Right lobe of liver (tissue), 6 donors: ENCODE measurements at regions not wholly inside any gene's neighbourhood (a gene's known extent, or its start where the extent isn't known, plus 50 kb on each side); places are given as distances from the start of the nearest gene placed in this dataset.

Experiments used
- ATAC-seq, 4 donors: fragments of 200-7000 bp; cut with Tn5 transposase; one replicate each; pipeline ENCODE4 v1.9.1; 2020; ENCODE audit warnings: mild to moderate bottlenecking in 4 of 4, moderate library complexity in 4 of 4
- DNase-seq, 3 donors: peaks; one replicate each; pipeline ENCODE4 v3.0.0-alpha.2; 2020
- H3K27ac ChIP-seq, 3 donors: fragments of 200-600 bp; one replicate each; pipeline ENCODE4 v1.8.0; 2022
- H3K27me3 ChIP-seq, 2 donors: fragments of 200-600 bp; one replicate each; pipeline ENCODE4 v1.8.0; 2022
- H3K36me3 ChIP-seq, 4 donors: fragments of 200-600 bp; sonication (generic) in 1 of 4; one replicate each; pipeline versions ENCODE4 v1.5.1 to v1.8.0; 2017 to 2022; ENCODE audit warnings: control low read depth in 1 of 4
- H3K4me1 ChIP-seq, 4 donors: fragments of 200-600 bp; sonication (generic) in 1 of 4; one replicate each; pipeline versions ENCODE4 v1.5.1 to v1.8.0; 2017 to 2022; ENCODE audit warnings: control low read depth in 1 of 4
- H3K4me3 ChIP-seq, 3 donors: fragments of 200-600 bp; one replicate each; pipeline ENCODE4 v1.8.0; 2022
- H3K9me3 ChIP-seq, 4 donors: fragments of 200-600 bp; sonication (generic) in 1 of 4; one replicate each; pipeline versions ENCODE4 v1.5.1 to v1.8.0; 2017 to 2022; ENCODE audit warnings: control low read depth in 1 of 4
- POLR2A ChIP-seq: fragments of 450-650 bp; IDR thresholded peaks from one replicate; pipeline ENCODE4 v1.6.1; 2017; ENCODE audit warnings: antibody characterized with exemption, mild to moderate bottlenecking
- WGBS: methylation state at CpG from one replicate; pipeline ENCODE4 v1.1.6; 2018; ENCODE audit warnings: low coverage, low lambda C conversion rate; ENCODE audit not compliant: insufficient coverage; ENCODE audit errors: missing lambda C conversion rate; 5-methylcytosine and 5-hydroxymethylcytosine counted together
- intact Hi-C, 2 donors: fragments of 100-400 bp; cut with DNase I; formaldehyde crosslinking; loops; one replicate each; pipeline versions ENCODE4 v1.11.2 to v1.14.1; 2022
- TF ChIP-seq, protein P1 (sequence below), 4 donors: fragments of 200-600 bp in 3 of 4; fragments of 450-650 bp in 1 of 4; IDR thresholded peaks; one replicate each; pipeline versions ENCODE4 v1.5.1 to v1.8.0; 2016 to 2022; ENCODE audit warnings: antibody characterized with exemption in 4 of 4, mild to moderate bottlenecking in 2 of 4
- donor health status: DM: no; HTN: yes; CAD: no.
- donor health status: DM: no; HTN: no; CAD: no.
- donor health status: DM: no; HTN: no; CAD: no.
- donor health status: DM: no; HTN: yes; CAD: no.
- donor health status: DM: no; HTN: yes; CAD: no.

DNA sequence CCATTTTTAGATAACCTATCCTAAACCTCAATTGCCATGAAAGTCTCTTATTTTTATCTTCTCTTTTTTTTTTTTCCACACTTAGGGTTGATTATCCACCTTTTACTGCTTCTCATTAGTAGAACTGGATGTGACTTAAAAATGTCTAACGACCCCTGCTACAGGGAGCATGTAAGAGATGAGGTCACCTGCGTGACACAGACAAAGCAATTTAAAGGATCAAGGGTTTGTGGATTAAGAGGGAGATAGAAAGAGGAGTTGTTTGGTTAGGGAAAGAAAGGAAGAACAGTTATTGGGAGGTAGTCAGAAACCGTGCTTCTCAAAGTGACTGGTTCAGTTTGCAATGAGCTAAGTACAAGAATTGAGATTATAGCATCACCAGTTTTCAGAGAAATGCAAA is 239.1 kb downstream of the ALX1 start:
- no peak for ATAC-seq
- intact Hi-C loops, result no loop called here
- TF ChIP-seq, protein P1, sequence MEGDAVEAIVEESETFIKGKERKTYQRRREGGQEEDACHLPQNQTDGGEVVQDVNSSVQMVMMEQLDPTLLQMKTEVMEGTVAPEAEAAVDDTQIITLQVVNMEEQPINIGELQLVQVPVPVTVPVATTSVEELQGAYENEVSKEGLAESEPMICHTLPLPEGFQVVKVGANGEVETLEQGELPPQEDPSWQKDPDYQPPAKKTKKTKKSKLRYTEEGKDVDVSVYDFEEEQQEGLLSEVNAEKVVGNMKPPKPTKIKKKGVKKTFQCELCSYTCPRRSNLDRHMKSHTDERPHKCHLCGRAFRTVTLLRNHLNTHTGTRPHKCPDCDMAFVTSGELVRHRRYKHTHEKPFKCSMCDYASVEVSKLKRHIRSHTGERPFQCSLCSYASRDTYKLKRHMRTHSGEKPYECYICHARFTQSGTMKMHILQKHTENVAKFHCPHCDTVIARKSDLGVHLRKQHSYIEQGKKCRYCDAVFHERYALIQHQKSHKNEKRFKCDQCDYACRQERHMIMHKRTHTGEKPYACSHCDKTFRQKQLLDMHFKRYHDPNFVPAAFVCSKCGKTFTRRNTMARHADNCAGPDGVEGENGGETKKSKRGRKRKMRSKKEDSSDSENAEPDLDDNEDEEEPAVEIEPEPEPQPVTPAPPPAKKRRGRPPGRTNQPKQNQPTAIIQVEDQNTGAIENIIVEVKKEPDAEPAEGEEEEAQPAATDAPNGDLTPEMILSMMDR (IDR thresholded peaks at IDR 0.05), result no peak
- no peak for TF ChIP-seq POLR2A
- no peaks in the 10 kb centered on the region for H3K36me3 ChIP-seq
- H3K4me3 ChIP-seq, result no peak overlapping the region
- H3K27ac ChIP-seq, result no peak overlapping the region
- no peaks in the 10 kb centered on the region for H3K27me3 ChIP-seq
- 33% methylated on average over 3 of the region's 3 CpGs for WGBS
- H3K4me1 ChIP-seq, result no peaks in the 10 kb centered on the region
- DNase-seq, result no peak
- H3K9me3 ChIP-seq, result no peaks in the 10 kb centered on the region

GRCh38 chr12:85523197-85523596 is 243.2 kb downstream of the ALX1 start:
- DNase-seq (no peak), ATAC-seq (no peak)
- Histone ChIP-seq H3K27ac (no peak overlapping the region), H3K4me3 (no peak overlapping the region), H3K4me1 (no peaks in the 10 kb centered on the region), H3K27me3 (no peaks in the 10 kb centered on the region), H3K9me3 (no peaks in the 10 kb centered on the region), H3K36me3 (no peaks in the 10 kb centered on the region)
- no peak for TF ChIP-seq POLR2A
- TF ChIP-seq, protein P1 (IDR thresholded peaks at IDR 0.05), result no peak
- 56% methylated on average over 2 of the region's 2 CpGs for WGBS
- intact Hi-C loops, result no loop called here

GRCh38 chr12:85527192-85527591 is 247.2 kb downstream of the ALX1 start:
- intact Hi-C loops, result no loop called here
- TF ChIP-seq, protein P1 (IDR thresholded peaks at IDR 0.05), result no peak
- TF ChIP-seq POLR2A, result no peak
- no peak overlapping the region for H3K4me3 ChIP-seq

DNA sequence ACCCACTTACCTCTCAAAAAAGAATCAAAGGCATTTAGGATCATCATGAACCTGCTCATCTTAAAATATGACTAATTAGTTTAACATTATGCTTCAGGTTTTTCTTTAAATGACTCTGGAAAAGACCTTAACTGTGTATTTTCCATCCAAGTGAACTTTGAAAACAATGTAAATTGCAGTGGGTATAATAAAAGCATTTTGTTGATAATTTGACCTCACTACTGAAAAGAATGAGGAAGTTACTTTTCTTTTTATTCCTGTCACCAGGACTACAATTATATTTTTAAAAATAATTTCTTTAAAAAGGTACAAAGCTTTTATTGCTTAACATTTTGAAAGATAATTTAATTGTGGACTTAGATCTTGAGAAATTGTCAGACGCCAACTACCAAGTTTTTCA is 249.9 kb downstream of the ALX1 start:
- WGBS, result 67% methylated on average over 1 of the region's 1 CpG
- intact Hi-C loops, result no loop called here
- H3K9me3 ChIP-seq, result no peaks in the 10 kb centered on the region
- H3K27ac ChIP-seq, result no peak overlapping the region
- no peak overlapping the region for H3K4me3 ChIP-seq
- H3K4me1 ChIP-seq, result no peaks in the 10 kb centered on the region
- no peaks in the 10 kb centered on the region for H3K36me3 ChIP-seq
- TF ChIP-seq POLR2A, result no peak
- TF ChIP-seq, protein P1 (IDR thresholded peaks at IDR 0.05), result no peak
- no peak for DNase-seq
- H3K27me3 ChIP-seq, result no peaks in the 10 kb centered on the region
- no peak for ATAC-seq

More at GRCh38 chr12:85527192-85527591, 247.2 kb downstream of the ALX1 start:
- no peaks in the 10 kb centered on the region for H3K4me1 ChIP-seq
- no peaks in the 10 kb centered on the region for H3K36me3 ChIP-seq
- H3K9me3 ChIP-seq, result no peaks in the 10 kb centered on the region
- ATAC-seq (no peak), DNase-seq (no peak)
- H3K27me3 ChIP-seq, result no peaks in the 10 kb centered on the region
- no peak overlapping the region for H3K27ac ChIP-seq
- WGBS, result 100% methylated on average over 1 of the region's 2 CpGs

DNA sequence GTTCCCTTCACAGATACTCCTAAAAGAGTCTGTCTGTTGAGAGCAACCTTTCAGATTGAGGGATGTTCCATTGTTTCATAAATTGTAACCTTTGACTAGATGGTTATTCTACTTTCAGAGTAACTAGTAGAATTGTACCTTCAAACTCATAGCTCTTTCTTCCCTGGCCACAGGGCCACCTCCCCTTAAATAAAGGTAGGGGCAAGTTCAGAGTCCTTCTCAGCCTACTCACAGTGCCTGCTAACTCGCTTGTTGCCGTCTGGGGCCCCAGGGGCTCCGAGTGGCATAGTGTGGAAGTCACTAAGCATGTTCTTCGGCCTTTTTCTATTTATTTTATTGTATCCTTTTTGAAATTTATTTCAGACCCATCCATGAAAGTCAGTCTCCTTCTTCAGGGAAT is 250.4 kb downstream of the ALX1 start:
- 68% methylated on average over 4 of the region's 4 CpGs for WGBS
- intact Hi-C loops, result no loop called here
- Histone ChIP-seq H3K9me3 (no peaks in the 10 kb centered on the region), H3K4me1 (no peaks in the 10 kb centered on the region), H3K36me3 (no peaks in the 10 kb centered on the region), H3K27me3 (no peaks in the 10 kb centered on the region), H3K4me3 (no peak overlapping the region), H3K27ac (no peak overlapping the region)
- ATAC-seq (no peak), DNase-seq (no peak)
- TF ChIP-seq, protein P1 (IDR thresholded peaks at IDR 0.05), result no peak
- TF ChIP-seq POLR2A, result no peak
